OCI-LY7 (cell line): ENCODE measurements at regions not wholly inside any gene's neighbourhood (a gene's known extent, or its start where the extent isn't known, plus 50 kb on each side); places are given as distances from the start of the nearest gene placed in this dataset.

Experiments used
- BruUV-seq: library from RNA; stranded (reverse); fragments of 400-500 nt; replicated peaks from 2 replicates; lab custom pipeline; 2021; lab: Mats Ljungman, UMichigan
- CTCF ChIA-PET: fragments of 300-600 bp; sonication (Branson Sonifier 250); formaldehyde crosslinking; loops from one replicate; lab custom pipeline; 2022; ENCODE audit warnings: antibody characterized with exemption; ENCODE audit not compliant: unreplicated experiment; lab: Charles Lee
- POLR2A ChIA-PET: fragments of 300-600 bp; sonication (Branson Sonifier 250); formaldehyde crosslinking; loops from one replicate; lab custom pipeline; 2022; ENCODE audit warnings: antibody characterized with exemption; lab: Charles Lee
- DNase-seq: peaks from one replicate; pipeline ENCODE4 v3.0.0-alpha.2; 2015; ENCODE audit warnings: low spot score
- H2AFZ ChIP-seq: fragments of 200-600 bp; sonication (generic), shearing (Covaris generic); 2 replicates; pipeline ENCODE4 v1.6.1; 2014; ENCODE audit warnings: mild to moderate bottlenecking, antibody characterized with exemption, low read length, moderate library complexity
- H3K27ac ChIP-seq: fragments of 200-600 bp; sonication (generic); 2 replicates; pipeline ENCODE4 v1.5.1; 2014; ENCODE audit warnings: mixed run types, low read depth, mild to moderate bottlenecking, moderate library complexity, low read length, inconsistent platforms; ENCODE audit not compliant: poor library complexity, severe bottlenecking
- H3K36me3 ChIP-seq: fragments of 200-600 bp; sonication (generic); 2 replicates; pipeline ENCODE4 v1.6.1; 2014; ENCODE audit warnings: mild to moderate bottlenecking, antibody characterized with exemption, low read length, moderate library complexity, mixed read lengths; ENCODE audit not compliant: insufficient read depth
- H3K4me1 ChIP-seq: fragments of 200-600 bp; sonication (generic); 2 replicates; pipeline ENCODE4 v1.5.1; 2014; ENCODE audit warnings: mild to moderate bottlenecking, low read length; ENCODE audit not compliant: insufficient read depth, poor library complexity, severe bottlenecking
- H3K4me2 ChIP-seq: fragments of 200-600 bp; sonication (generic); 2 replicates; pipeline ENCODE4 v1.6.1; 2014; ENCODE audit warnings: mild to moderate bottlenecking, low read length
- H3K4me3 ChIP-seq: fragments of 200-600 bp; sonication (generic); 2 replicates; pipeline ENCODE4 v1.5.1; 2014; ENCODE audit warnings: mild to moderate bottlenecking, low read depth, low read length; ENCODE audit not compliant: poor library complexity, severe bottlenecking
- H3K79me2 ChIP-seq: fragments of 200-600 bp; sonication (generic); 2 replicates; pipeline ENCODE4 v1.6.1; 2016; ENCODE audit warnings: low read depth, mild to moderate bottlenecking, low read length, moderate library complexity, mixed read lengths; ENCODE audit not compliant: insufficient read depth
- H3K9me2 ChIP-seq: fragments of 200-600 bp; sonication (generic); 2 replicates; pipeline ENCODE4 v1.6.1; 2016; ENCODE audit warnings: mild to moderate bottlenecking, low read length, mixed read lengths; ENCODE audit not compliant: insufficient read depth
- H3K9me3 ChIP-seq: fragments of 200-600 bp; sonication (generic); 2 replicates; pipeline ENCODE4 v1.6.1; 2014; ENCODE audit warnings: mild to moderate bottlenecking, mixed run types, low read length, mixed read lengths
- H4K20me1 ChIP-seq: fragments of 200-600 bp; sonication (generic); 2 replicates; pipeline ENCODE4 v1.6.1; 2014; ENCODE audit warnings: mild to moderate bottlenecking, antibody characterized with exemption, low read length, moderate library complexity, mixed read lengths; ENCODE audit not compliant: insufficient read depth
- EZH2phosphoT487 ChIP-seq: fragments of 200-600 bp; sonication (generic); IDR thresholded peaks from 2 replicates; pipeline ENCODE4 v1.6.1; 2018; ENCODE audit warnings: low read depth, borderline replicate concordance, mild to moderate bottlenecking, mixed run types, antibody characterized with exemption, low read length, moderate library complexity, mixed read lengths
- intact Hi-C: fragments of 100-400 bp; cut with micrococcal nuclease; formaldehyde crosslinking; loops from one replicate; pipeline ENCODE4 v1.10.0; 2022; ENCODE audit not compliant: unreplicated experiment
- TF ChIP-seq, protein P1 (sequence below): fragments of 200-600 bp; sonication (generic); conservative IDR thresholded peaks from 2 replicates; pipeline ENCODE4 v1.5.1; 2014; ENCODE audit warnings: mild to moderate bottlenecking, antibody characterized with exemption, low read length, moderate library complexity, mixed read lengths

GRCh38 chr3:46102780-46103130 lies 75.5 kb upstream of the XCR1 start:
- intact Hi-C loops = no loop called here

DNA sequence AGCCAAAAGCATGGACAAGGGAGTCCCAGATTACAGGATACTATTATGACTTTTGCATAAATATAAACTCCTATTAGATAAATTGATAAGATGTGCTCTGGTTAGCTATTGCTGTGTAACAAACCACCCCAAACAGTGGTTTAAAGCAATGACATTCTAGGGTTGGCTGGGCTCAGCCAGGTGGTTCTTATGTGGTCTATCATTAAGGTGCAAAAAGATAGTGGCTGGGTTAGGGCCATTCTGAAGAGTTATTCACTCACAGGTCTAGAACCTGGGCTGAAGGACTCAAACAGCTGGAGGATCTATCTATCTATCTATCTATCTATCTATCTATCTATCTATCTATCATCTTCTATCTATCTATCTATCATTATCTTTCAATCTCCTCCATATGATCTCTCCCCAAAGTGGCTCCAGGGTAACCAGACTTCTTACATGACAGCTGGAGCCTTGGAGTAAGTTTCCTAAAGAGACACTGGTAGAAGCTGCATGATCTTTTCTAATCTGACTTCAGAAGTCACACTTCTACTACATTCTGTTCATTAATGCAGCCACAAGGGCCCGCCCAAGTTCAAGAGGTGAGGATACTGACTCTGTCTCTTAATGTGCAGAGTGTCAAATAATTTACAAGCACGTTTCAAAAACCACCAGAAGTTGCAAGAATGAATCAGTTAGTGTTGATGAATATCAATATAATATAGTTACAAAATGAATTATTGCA lies 74.9 kb upstream of the XCR1 start:
- peaks cover 5% of the 10 kb centered on the region; the same call in 1 of the 2 replicates for H3K9me3 ChIP-seq
- DNase-seq = no peak
- H3K79me2 ChIP-seq = no peaks in the 10 kb centered on the region
- POLR2A ChIA-PET = interaction anchor here (1.2 kb wide), 1 partner anchor 265 kb away, joined by 6 read pairs; no protein-coding TSS in a partner anchor
- no peak overlapping the region for H3K4me2 ChIP-seq
- no peak overlapping the region for H3K27ac ChIP-seq
- H2AFZ ChIP-seq = no peak overlapping the region
- no peaks in the 10 kb centered on the region for H3K36me3 ChIP-seq
- no peaks in the 10 kb centered on the region for H4K20me1 ChIP-seq
- H3K4me3 ChIP-seq = no peak overlapping the region
- intact Hi-C loops = no loop called here
- CTCF ChIA-PET = no interaction called here
- TF ChIP-seq EZH2phosphoT487 = no peak
- TF ChIP-seq, protein P1, sequence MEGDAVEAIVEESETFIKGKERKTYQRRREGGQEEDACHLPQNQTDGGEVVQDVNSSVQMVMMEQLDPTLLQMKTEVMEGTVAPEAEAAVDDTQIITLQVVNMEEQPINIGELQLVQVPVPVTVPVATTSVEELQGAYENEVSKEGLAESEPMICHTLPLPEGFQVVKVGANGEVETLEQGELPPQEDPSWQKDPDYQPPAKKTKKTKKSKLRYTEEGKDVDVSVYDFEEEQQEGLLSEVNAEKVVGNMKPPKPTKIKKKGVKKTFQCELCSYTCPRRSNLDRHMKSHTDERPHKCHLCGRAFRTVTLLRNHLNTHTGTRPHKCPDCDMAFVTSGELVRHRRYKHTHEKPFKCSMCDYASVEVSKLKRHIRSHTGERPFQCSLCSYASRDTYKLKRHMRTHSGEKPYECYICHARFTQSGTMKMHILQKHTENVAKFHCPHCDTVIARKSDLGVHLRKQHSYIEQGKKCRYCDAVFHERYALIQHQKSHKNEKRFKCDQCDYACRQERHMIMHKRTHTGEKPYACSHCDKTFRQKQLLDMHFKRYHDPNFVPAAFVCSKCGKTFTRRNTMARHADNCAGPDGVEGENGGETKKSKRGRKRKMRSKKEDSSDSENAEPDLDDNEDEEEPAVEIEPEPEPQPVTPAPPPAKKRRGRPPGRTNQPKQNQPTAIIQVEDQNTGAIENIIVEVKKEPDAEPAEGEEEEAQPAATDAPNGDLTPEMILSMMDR = 0 out of 2 replicates have a peak, but pooled peaks have one; percentile 12
- BruUV-seq = no TSS peak
- no peaks in the 10 kb centered on the region for H3K9me2 ChIP-seq
- peaks cover 29% of the 10 kb centered on the region for H3K4me1 ChIP-seq

More at GRCh38 chr3:46102780-46103130, 75.5 kb upstream of the XCR1 start:
- H3K36me3 ChIP-seq = no peaks in the 10 kb centered on the region
- H3K9me2 ChIP-seq = no peaks in the 10 kb centered on the region
- ChIA-PET CTCF (no interaction called here), POLR2A (no interaction called here)
- H3K4me1 ChIP-seq = peaks cover 24% of the 10 kb centered on the region
- H4K20me1 ChIP-seq = no peaks in the 10 kb centered on the region
- H3K27ac ChIP-seq = no peak overlapping the region
- no peaks in the 10 kb centered on the region for H3K79me2 ChIP-seq
- H3K4me2 ChIP-seq = no peak overlapping the region
- BruUV-seq = no TSS peak
- TF ChIP-seq EZH2phosphoT487 = no peak
- TF ChIP-seq, protein P1 = no peak
- peaks cover 5% of the 10 kb centered on the region; the same call in 1 of the 2 replicates for H3K9me3 ChIP-seq
- H3K4me3 ChIP-seq = no peak overlapping the region
- no peak for DNase-seq
- H2AFZ ChIP-seq = no peak overlapping the region

DNA sequence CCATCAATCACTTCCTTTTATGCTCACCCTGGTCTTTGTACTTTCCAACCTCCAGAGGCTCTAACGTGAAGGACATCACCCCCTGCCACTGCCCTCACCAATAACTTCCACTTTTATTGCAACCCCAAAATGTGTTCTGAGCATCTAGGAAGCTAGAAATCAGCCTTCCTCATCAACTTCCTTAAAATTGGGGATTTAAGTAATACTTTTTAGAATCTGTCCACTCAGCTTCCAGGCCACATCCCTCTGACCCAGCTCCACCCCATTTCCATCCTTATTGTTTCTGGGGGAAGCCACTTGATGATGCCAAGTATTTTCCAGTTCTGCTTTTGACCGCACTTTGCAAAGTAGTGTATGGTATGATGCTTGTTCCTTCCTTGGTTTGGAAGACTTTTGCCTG lies 73.5 kb upstream of the XCR1 start:
- H2AFZ ChIP-seq = no peak overlapping the region
- no peaks in the 10 kb centered on the region for H3K9me2 ChIP-seq
- peaks cover 44% of the 10 kb centered on the region for H3K4me1 ChIP-seq
- BruUV-seq = no TSS peak
- H3K4me2 ChIP-seq = no peak overlapping the region
- ChIA-PET POLR2A (no interaction called here), CTCF (no interaction called here)
- peaks cover 5% of the 10 kb centered on the region; the same call in 1 of the 2 replicates for H3K9me3 ChIP-seq
- H4K20me1 ChIP-seq = no peaks in the 10 kb centered on the region
- TF ChIP-seq EZH2phosphoT487 = no peak
- TF ChIP-seq, protein P1 = no peak
- no peak overlapping the region for H3K4me3 ChIP-seq
- DNase-seq = no peak
- H3K27ac ChIP-seq = no peak overlapping the region
- H3K79me2 ChIP-seq = no peaks in the 10 kb centered on the region
- intact Hi-C loops = no loop called here
- no peaks in the 10 kb centered on the region for H3K36me3 ChIP-seq
